Osteocyte (in vitro differentiated cells): ENCODE measurements at regions not wholly inside any gene's neighbourhood (a gene's known extent, or its start where the extent isn't known, plus 50 kb on each side); places are given as distances from the start of the nearest gene placed in this dataset.

Source experiments
- DNase-seq: peaks from one replicate; pipeline ENCODE4 v3.0.0; 2021; ENCODE audit warnings: mixed read lengths; ENCODE audit not compliant: unreplicated experiment; ENCODE audit errors: extremely low spot score
- H3K27ac Mint-ChIP-seq: one replicate; pipeline ENCODE4 v1.8.0; 2021; ENCODE audit warnings: mild to moderate bottlenecking, mixed read lengths; ENCODE audit not compliant: unreplicated experiment
- H3K27me3 Mint-ChIP-seq: one replicate; pipeline ENCODE4 v1.8.0; 2021; ENCODE audit warnings: mixed read lengths; ENCODE audit not compliant: unreplicated experiment
- H3K36me3 Mint-ChIP-seq: one replicate; pipeline ENCODE4 v1.8.0; 2021; ENCODE audit warnings: mixed read lengths; ENCODE audit not compliant: unreplicated experiment
- H3K4me1 Mint-ChIP-seq: one replicate; pipeline ENCODE4 v1.8.0; 2021; ENCODE audit warnings: mixed read lengths; ENCODE audit not compliant: unreplicated experiment
- H3K4me3 Mint-ChIP-seq: one replicate; pipeline ENCODE4 v1.8.0; 2021; ENCODE audit warnings: mild to moderate bottlenecking, moderate library complexity, mixed read lengths; ENCODE audit not compliant: unreplicated experiment
- H3K9me3 Mint-ChIP-seq: one replicate; pipeline ENCODE4 v1.8.0; 2021; ENCODE audit warnings: mixed read lengths; ENCODE audit not compliant: unreplicated experiment
- TF ChIP-seq, protein P1 (sequence below): fragments of 200-600 bp; sonication (generic); IDR thresholded peaks from 2 replicates; pipeline ENCODE4 v1.5.0; 2021; ENCODE audit warnings: antibody characterized with exemption, mild to moderate bottlenecking, moderate library complexity

DNA sequence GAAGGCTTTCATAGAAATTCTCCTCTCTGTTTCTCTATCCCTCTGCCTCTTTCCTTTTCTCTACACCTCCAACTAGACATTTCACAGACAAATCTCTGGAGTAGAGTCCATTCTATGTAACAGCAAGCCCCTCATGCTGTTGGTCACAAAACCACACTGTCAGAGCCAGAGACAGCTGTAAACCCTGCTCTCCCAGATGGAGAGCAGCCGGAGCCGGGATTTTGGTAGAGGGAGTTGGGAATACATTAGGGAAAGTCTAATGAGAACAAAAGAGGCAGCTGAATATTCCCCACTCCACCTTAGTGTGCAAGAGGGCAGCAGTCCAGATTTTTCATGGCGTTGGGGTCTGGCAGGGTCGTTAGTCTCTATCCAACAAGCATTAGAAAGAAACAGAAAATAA, 68.3 kb upstream of the EDN1 start:
- no peak for DNase-seq
- no peak overlapping the region for H3K27ac Mint-ChIP-seq
- H3K27me3 Mint-ChIP-seq, result no peaks in the 10 kb centered on the region
- TF ChIP-seq, protein P1, sequence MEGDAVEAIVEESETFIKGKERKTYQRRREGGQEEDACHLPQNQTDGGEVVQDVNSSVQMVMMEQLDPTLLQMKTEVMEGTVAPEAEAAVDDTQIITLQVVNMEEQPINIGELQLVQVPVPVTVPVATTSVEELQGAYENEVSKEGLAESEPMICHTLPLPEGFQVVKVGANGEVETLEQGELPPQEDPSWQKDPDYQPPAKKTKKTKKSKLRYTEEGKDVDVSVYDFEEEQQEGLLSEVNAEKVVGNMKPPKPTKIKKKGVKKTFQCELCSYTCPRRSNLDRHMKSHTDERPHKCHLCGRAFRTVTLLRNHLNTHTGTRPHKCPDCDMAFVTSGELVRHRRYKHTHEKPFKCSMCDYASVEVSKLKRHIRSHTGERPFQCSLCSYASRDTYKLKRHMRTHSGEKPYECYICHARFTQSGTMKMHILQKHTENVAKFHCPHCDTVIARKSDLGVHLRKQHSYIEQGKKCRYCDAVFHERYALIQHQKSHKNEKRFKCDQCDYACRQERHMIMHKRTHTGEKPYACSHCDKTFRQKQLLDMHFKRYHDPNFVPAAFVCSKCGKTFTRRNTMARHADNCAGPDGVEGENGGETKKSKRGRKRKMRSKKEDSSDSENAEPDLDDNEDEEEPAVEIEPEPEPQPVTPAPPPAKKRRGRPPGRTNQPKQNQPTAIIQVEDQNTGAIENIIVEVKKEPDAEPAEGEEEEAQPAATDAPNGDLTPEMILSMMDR, result no peak
- no peaks in the 10 kb centered on the region for H3K36me3 Mint-ChIP-seq
- no peaks in the 10 kb centered on the region for H3K9me3 Mint-ChIP-seq
- H3K4me1 Mint-ChIP-seq, result no peaks in the 10 kb centered on the region
- H3K4me3 Mint-ChIP-seq, result no peak overlapping the region

DNA sequence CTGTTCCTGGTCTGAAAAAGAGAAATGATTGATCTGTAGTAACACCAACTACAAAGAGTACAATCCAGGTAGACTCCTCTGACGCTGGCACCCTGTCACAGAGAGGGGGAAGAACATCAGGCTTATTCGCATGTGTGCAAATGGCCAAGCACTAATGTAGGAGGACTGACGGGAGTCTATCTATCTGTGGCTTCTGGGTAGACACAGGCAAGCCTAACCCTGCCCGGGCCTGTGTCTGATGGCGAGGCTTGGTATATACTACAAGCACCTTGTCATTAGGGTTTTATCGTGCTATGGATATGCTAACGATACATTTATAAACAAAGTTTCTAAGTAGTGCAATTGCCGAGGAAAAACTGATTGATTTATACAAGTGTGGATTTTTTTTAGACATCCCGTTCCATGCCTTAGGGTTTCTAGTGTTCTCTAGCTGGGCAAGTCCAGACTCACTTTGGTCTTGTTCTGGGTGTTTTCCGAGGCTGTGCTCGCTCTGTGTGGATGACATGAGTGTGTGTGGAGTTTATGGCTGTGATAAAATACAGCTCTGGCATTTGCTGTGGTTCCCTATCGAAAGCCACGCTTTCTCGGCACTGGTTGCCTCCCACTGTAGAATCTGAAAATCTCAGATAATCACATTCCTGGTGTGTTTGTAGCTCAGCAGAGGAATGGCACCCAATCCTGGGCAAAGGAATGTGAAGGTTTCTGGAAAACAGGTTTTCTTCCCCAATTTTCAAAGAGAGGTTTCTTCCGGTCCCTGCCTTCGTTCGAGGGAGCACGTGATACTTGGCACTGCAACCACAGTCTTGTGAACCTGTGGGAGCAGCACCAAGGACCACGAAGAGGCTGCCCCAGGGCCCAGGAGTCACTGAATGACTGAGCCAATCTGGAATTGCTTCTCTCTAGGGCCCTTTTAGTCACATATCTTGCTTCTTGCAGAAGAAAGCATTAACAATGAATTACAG, 67.5 kb upstream of the EDN1 start:
- H3K9me3 Mint-ChIP-seq, result no peaks in the 10 kb centered on the region
- H3K27me3 Mint-ChIP-seq, result no peaks in the 10 kb centered on the region
- no peaks in the 10 kb centered on the region for H3K4me1 Mint-ChIP-seq
- no peak overlapping the region for H3K4me3 Mint-ChIP-seq
- no peaks in the 10 kb centered on the region for H3K36me3 Mint-ChIP-seq
- TF ChIP-seq, protein P1, result no peak
- DNase-seq, result peak; percentile 27
- no peak overlapping the region for H3K27ac Mint-ChIP-seq

DNA sequence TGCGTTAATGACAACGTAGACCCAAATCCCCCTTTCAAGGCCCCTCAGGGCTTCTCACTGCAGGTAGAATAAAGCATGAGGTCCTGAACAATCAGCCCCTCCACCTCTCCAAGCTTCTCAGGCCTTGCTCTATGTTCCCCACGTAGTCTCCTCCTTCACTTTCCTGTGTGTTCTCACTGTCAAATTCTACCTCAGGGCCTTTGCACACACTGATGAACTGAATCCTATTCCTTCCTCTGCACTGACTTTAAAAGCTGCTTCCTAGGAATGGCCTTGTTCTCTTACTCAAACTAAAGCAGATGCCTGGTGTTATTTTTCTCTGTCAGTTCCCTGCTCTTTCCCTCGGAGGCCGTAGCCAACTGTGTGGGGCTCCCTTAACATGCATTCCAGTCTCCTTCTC, 66.8 kb upstream of the EDN1 start:
- Mint-ChIP-seq H3K9me3 (no peaks in the 10 kb centered on the region), H3K27me3 (no peaks in the 10 kb centered on the region), H3K4me1 (no peaks in the 10 kb centered on the region), H3K4me3 (no peak overlapping the region), H3K27ac (no peak overlapping the region), H3K36me3 (no peaks in the 10 kb centered on the region)
- peak; percentile 13 for DNase-seq
- TF ChIP-seq, protein P1, result no peak

DNA sequence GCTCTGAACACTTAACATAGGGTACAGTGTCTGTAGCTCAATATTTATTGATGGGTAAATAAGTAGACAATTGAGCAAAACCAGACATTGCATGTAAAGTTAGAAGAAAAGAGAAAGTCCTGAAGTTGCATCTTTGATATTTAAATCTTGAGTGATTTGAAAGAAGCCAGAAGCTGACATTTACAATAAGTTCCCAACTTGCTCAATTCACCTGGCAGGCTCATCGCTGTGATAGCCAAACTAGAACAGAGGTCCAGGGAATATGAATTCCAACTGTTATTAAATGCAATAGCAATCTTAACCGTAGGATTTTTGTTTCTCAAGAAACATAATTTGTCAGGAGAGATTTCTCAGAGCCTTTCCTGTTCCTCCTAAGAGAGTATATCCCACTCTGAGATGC, 65.9 kb upstream of the EDN1 start:
- Mint-ChIP-seq H3K36me3 (no peaks in the 10 kb centered on the region), H3K4me3 (no peak overlapping the region), H3K9me3 (no peaks in the 10 kb centered on the region), H3K4me1 (no peaks in the 10 kb centered on the region), H3K27ac (no peak overlapping the region), H3K27me3 (no peaks in the 10 kb centered on the region)
- no peak for DNase-seq
- TF ChIP-seq, protein P1, result no peak

DNA sequence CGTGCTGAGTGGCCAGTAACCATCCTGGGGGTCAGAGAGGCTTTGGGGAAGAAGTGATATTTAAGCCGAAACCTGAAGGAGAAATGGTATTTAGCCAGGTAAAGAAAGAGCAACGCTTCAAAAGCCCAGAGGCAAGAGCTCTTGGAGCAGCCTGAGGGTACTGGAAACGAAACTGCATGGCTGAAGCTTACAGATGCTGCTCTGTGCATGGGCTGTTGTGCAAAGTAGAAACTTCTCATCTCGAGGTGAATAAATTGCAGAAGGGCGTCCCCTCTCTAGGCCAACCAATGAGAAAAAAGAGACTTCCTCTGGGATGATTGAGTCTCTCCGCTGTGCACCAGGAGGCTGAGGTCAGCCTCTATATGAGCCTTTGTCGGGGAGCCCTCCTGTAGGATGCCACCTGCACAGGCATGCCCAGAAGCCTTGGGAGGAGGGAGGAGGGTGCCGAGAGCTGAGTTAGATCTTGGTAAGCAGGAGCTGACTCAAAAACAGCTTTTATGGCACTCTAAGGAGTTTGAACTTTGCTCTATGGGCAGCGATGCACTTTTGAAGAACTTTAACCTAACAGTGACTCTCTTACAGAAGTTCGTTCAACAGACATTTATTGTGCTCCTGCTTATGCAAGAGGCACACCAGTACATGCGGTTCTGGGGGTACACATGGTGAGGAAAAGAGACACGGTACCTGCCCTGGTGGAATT, 61.6 kb upstream of the EDN1 start:
- Mint-ChIP-seq H3K4me1 (peaks cover 19% of the 10 kb centered on the region), H3K27ac (no peak overlapping the region), H3K4me3 (no peak overlapping the region), H3K9me3 (no peaks in the 10 kb centered on the region), H3K27me3 (no peaks in the 10 kb centered on the region), H3K36me3 (no peaks in the 10 kb centered on the region)
- no peak for DNase-seq
- TF ChIP-seq, protein P1, result no peak
